Sigmoid colon (tissue), 6 donors: ENCODE measurements at regions not wholly inside any gene's neighbourhood (a gene's known extent, or its start where the extent isn't known, plus 50 kb on each side); places are given as distances from the start of the nearest gene placed in this dataset.

ENCODE experiments used
- DNase-seq: peaks from one replicate; pipeline ENCODE4 v3.0.0-alpha.2; 2019
- H3K27ac ChIP-seq, 4 donors: fragments of 200-600 bp; sonication (generic); one replicate each; pipeline ENCODE4 v1.5.1; 2016 to 2019; ENCODE audit warnings: mild to moderate bottlenecking in 1 of 4
- H3K27me3 ChIP-seq, 3 donors: fragments of 200-600 bp; sonication (generic); one replicate each; pipeline ENCODE4 v1.5.1; 2019; ENCODE audit warnings: mild to moderate bottlenecking in 1 of 3
- H3K36me3 ChIP-seq, 4 donors: fragments of 200-600 bp; sonication (generic); one replicate each; pipeline ENCODE4 v1.5.1; 2016 to 2019
- H3K4me1 ChIP-seq, 4 donors: fragments of 200-600 bp; sonication (generic); one replicate each; pipeline ENCODE4 v1.5.1; 2017 to 2019
- H3K4me3 ChIP-seq, 4 donors: fragments of 200-600 bp; sonication (generic); one replicate each; pipeline ENCODE4 v1.5.1; 2017 to 2019; ENCODE audit warnings: mild to moderate bottlenecking in 2 of 4, moderate library complexity in 1 of 4
- H3K9me3 ChIP-seq, 4 donors: fragments of 200-600 bp in 3 of 4; sonication (generic) in 3 of 4; one replicate each; pipeline versions ENCODE4 v1.5.1 to v1.6.1; 2013 to 2019
- EP300 ChIP-seq, 4 donors: sonication (generic); formaldehyde crosslinking; IDR thresholded peaks; one replicate each; pipeline ENCODE4 v1.6.1; 2017; ENCODE audit warnings: antibody characterized with exemption in 4 of 4
- POLR2A ChIP-seq, 2 donors: fragments of 450-650 bp; IDR thresholded peaks; one replicate each; pipeline ENCODE4 v1.6.1; 2016; ENCODE audit warnings: antibody characterized with exemption in 2 of 2, mild to moderate bottlenecking in 2 of 2, moderate library complexity in 2 of 2
- POLR2AphosphoS5 ChIP-seq, 4 donors: sonication (generic); formaldehyde crosslinking; IDR thresholded peaks; one replicate each; pipeline ENCODE4 v1.6.1; 2017; ENCODE audit warnings: antibody characterized with exemption in 4 of 4
- WGBS, 2 donors: extraction: QIAGEN DNeasy Blood & Tissue Kit; methylation state at CpG; one replicate each; pipeline ENCODE4 v1.1.7; 2013; 5-methylcytosine and 5-hydroxymethylcytosine counted together
- intact Hi-C: fragments of 100-400 bp; cut with DNase I; formaldehyde crosslinking; loops from one replicate; pipeline ENCODE4 v1.15.1; 2023
- TF ChIP-seq, protein P1 (sequence below), 4 experiments: fragments of 450-650 bp in 3 of 4; fragments of 200-600 bp in 1 of 4; IDR thresholded peaks; one replicate each; pipeline ENCODE4 v1.5.1; 2016 to 2019; ENCODE audit warnings: antibody characterized with exemption in 4 of 4, mild to moderate bottlenecking in 3 of 4, moderate library complexity in 2 of 4
- donor health status: healthy with polysubstance abuse.
- donor health status: healthy.

DNA sequence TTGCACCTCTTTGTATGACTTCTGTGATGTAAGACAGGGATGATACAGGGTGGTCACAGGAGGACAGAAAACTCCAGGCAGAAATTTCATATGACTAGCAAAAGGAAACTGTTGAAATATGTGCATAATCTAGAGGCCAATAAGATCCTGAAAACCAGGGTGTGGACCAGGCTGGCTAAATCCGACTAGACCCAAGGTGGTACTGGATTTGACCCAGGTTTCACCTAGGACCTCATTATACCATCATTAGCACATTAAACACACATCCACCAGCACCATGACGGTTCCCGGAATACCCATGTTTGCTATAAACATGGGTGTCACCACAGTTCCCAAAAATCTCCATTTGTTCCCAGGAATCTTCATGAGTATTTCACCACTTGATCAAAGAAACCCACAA, 517.1 kb downstream of the ZNF608 start:
- WGBS, 2 donors = 95 to 97% methylated on average over 3 of the region's 3 CpGs
- TF ChIP-seq EP300 (IDR thresholded peaks at IDR 0.05) (no peak), POLR2A (IDR thresholded peaks at IDR 0.05) (no peak), POLR2AphosphoS5 (IDR thresholded peaks at IDR 0.05) (no peak)
- TF ChIP-seq, protein P1, sequence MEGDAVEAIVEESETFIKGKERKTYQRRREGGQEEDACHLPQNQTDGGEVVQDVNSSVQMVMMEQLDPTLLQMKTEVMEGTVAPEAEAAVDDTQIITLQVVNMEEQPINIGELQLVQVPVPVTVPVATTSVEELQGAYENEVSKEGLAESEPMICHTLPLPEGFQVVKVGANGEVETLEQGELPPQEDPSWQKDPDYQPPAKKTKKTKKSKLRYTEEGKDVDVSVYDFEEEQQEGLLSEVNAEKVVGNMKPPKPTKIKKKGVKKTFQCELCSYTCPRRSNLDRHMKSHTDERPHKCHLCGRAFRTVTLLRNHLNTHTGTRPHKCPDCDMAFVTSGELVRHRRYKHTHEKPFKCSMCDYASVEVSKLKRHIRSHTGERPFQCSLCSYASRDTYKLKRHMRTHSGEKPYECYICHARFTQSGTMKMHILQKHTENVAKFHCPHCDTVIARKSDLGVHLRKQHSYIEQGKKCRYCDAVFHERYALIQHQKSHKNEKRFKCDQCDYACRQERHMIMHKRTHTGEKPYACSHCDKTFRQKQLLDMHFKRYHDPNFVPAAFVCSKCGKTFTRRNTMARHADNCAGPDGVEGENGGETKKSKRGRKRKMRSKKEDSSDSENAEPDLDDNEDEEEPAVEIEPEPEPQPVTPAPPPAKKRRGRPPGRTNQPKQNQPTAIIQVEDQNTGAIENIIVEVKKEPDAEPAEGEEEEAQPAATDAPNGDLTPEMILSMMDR (IDR thresholded peaks at IDR 0.05) = no peak
- Histone ChIP-seq H3K36me3 (no peaks in the 10 kb centered on the region), H3K4me3 (no peak overlapping the region), H3K4me1 (no peaks in the 10 kb centered on the region), H3K27ac (no peak overlapping the region), H3K27me3 (no peaks in the 10 kb centered on the region), H3K9me3 (no peaks in the 10 kb centered on the region)
- intact Hi-C loops = no loop called here
- DNase-seq = no peak

- no peaks in the 10 kb centered on the region for H3K4me1 ChIP-seq
- H3K27ac ChIP-seq = no peak overlapping the region
- H3K36me3 ChIP-seq = no peaks in the 10 kb centered on the region
- no peaks in the 10 kb centered on the region for H3K9me3 ChIP-seq
- H3K4me3 ChIP-seq = no peak overlapping the region
- intact Hi-C loops = no loop called here
- H3K27me3 ChIP-seq = no peaks in the 10 kb centered on the region
- TF ChIP-seq POLR2AphosphoS5 (IDR thresholded peaks at IDR 0.05) (no peak), POLR2A (IDR thresholded peaks at IDR 0.05) (no peak), EP300 (IDR thresholded peaks at IDR 0.05) (no peak)
- TF ChIP-seq, protein P1 (IDR thresholded peaks at IDR 0.05) = no peak
- DNase-seq = no peak
Measured at GRCh38 chr5:124227914-124228313, 518.5 kb downstream of the ZNF608 start.

GRCh38 chr5:124220418-124220817, 526.0 kb downstream of the ZNF608 start:
- no peak for DNase-seq
- Histone ChIP-seq H3K27me3 (no peaks in the 10 kb centered on the region), H3K4me3 (no peak overlapping the region), H3K36me3 (no peaks in the 10 kb centered on the region), H3K4me1 (no peaks in the 10 kb centered on the region), H3K27ac (no peak overlapping the region), H3K9me3 (no peaks in the 10 kb centered on the region)
- 67 to 94% methylated on average over 2 of the region's 2 CpGs for whole genome bisulfite sequencing, 2 donors
- no peak for TF ChIP-seq POLR2A (IDR thresholded peaks at IDR 0.05)
- TF ChIP-seq EP300 (IDR thresholded peaks at IDR 0.05) = no peak
- TF ChIP-seq, protein P1 (IDR thresholded peaks at IDR 0.05) = no peak
- no peak for TF ChIP-seq POLR2AphosphoS5 (IDR thresholded peaks at IDR 0.05)
- intact Hi-C loops = no loop called here

DNA sequence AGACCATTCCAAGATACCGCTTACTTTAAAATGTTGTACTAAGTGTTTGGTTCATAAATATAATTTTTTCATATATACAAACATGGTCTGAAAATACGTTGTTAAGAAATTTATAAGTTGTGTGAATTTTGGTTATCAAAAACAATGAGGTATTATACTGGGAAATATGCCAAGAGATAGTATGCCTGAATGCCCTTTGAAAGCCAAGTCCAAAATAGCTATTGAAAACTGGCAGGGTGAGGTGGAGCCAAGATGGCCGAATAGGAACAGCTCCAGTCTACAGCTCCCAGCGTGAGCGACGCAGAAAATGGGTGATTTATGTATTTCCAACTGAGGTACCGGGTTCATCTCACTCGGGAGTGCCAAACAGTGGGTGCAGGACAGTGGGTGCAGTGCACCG, 533.5 kb downstream of the ZNF608 start:
- intact Hi-C loops = no loop called here
- WGBS, 2 donors = 82 to 89% methylated on average over 9 of the region's 9 CpGs
- Histone ChIP-seq H3K27me3 (no peaks in the 10 kb centered on the region), H3K4me3 (no peak overlapping the region), H3K27ac (no peak overlapping the region), H3K9me3 (no peaks in the 10 kb centered on the region), H3K4me1 (no peaks in the 10 kb centered on the region), H3K36me3 (no peaks in the 10 kb centered on the region)
- TF ChIP-seq POLR2AphosphoS5 (IDR thresholded peaks at IDR 0.05) (no peak), EP300 (IDR thresholded peaks at IDR 0.05) (no peak), POLR2A (IDR thresholded peaks at IDR 0.05) (no peak)
- TF ChIP-seq, protein P1 (IDR thresholded peaks at IDR 0.05) = no peak
- DNase-seq = no peak

- intact Hi-C loops = no loop called here
- WGBS, 2 donors = 80 to 92% methylated on average over 2 of the region's 2 CpGs
- TF ChIP-seq, protein P1 (IDR thresholded peaks at IDR 0.05) = no peak
- TF ChIP-seq EP300 (IDR thresholded peaks at IDR 0.05) (no peak), POLR2AphosphoS5 (IDR thresholded peaks at IDR 0.05) (no peak), POLR2A (IDR thresholded peaks at IDR 0.05) (no peak)
- Histone ChIP-seq H3K27ac (no peak overlapping the region), H3K9me3 (no peaks in the 10 kb centered on the region), H3K27me3 (no peaks in the 10 kb centered on the region), H3K4me1 (no peaks in the 10 kb centered on the region), H3K4me3 (no peak overlapping the region), H3K36me3 (no peaks in the 10 kb centered on the region)
- DNase-seq = no peak
Measured at GRCh38 chr5:124210111-124210910, 536.1 kb downstream of the ZNF608 start.
